Testis (tissue), 2 donors: ENCODE measurements at regions not wholly inside any gene's neighbourhood (a gene's known extent, or its start where the extent isn't known, plus 50 kb on each side); places are given as distances from the start of the nearest gene placed in this dataset.

ENCODE experiments used
- POLR2A ChIP-seq: fragments of 450-650 bp; IDR thresholded peaks from one replicate; pipeline ENCODE4 v1.6.1; 2017; ENCODE audit warnings: antibody characterized with exemption, mild to moderate bottlenecking, moderate library complexity
- TF ChIP-seq, protein P1 (sequence below), 3 experiments: fragments of 450-650 bp in 2 of 3; fragments of 200-600 bp in 1 of 3; sonication (generic) in 1 of 3; IDR thresholded peaks; one replicate each; pipeline ENCODE4 v1.5.1; 2016 to 2019; ENCODE audit warnings: antibody characterized with exemption in 3 of 3, mild to moderate bottlenecking in 2 of 3, moderate library complexity in 1 of 3

GRCh38 chr14:85257287-85257686 lies 272.7 kb upstream of the FLRT2 start:
- TF ChIP-seq, protein P1, sequence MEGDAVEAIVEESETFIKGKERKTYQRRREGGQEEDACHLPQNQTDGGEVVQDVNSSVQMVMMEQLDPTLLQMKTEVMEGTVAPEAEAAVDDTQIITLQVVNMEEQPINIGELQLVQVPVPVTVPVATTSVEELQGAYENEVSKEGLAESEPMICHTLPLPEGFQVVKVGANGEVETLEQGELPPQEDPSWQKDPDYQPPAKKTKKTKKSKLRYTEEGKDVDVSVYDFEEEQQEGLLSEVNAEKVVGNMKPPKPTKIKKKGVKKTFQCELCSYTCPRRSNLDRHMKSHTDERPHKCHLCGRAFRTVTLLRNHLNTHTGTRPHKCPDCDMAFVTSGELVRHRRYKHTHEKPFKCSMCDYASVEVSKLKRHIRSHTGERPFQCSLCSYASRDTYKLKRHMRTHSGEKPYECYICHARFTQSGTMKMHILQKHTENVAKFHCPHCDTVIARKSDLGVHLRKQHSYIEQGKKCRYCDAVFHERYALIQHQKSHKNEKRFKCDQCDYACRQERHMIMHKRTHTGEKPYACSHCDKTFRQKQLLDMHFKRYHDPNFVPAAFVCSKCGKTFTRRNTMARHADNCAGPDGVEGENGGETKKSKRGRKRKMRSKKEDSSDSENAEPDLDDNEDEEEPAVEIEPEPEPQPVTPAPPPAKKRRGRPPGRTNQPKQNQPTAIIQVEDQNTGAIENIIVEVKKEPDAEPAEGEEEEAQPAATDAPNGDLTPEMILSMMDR (IDR thresholded peaks at IDR 0.05) = no peak
- no peak for TF ChIP-seq POLR2A
